NCI-H2171 treated with DMSO at 0.1 percent for 48 hours (cell line): ENCODE measurements at regions not wholly inside any gene's neighbourhood (a gene's known extent, or its start where the extent isn't known, plus 50 kb on each side); places are given as distances from the start of the nearest gene placed in this dataset.
"Not testable (repeated sequence)": the region's sequence is repeated elsewhere in the genome, so short reads cannot be mapped to it uniquely, and the experiment has no call there.

Experiments
- DNase-seq: peaks from one replicate; lab custom pipeline; 2025; lab: John Stamatoyannopoulos, UW

- no peak for DNase-seq
Observed at GRCh38 chr7:83306502-83306901, 143.8 kb upstream of the PCLO start.

- no peak for DNase-seq
Observed at GRCh38 chr7:83305027-83305426, 142.3 kb upstream of the PCLO start.

GRCh38 chr7:83301416-83301815, 138.7 kb upstream of the PCLO start:
- no peak for DNase-seq

- no peak for DNase-seq
Observed at GRCh38 chr7:83290211-83290610, 127.5 kb upstream of the PCLO start.

- no peak for DNase-seq
Observed at GRCh38 chr7:83289419-83289993, 126.8 kb upstream of the PCLO start.

GRCh38 chr7:83280671-83281070, 118.0 kb upstream of the PCLO start:
- DNase-seq, result no peak

- no peak for DNase-seq
Observed at GRCh38 chr7:83276250-83276649, 113.6 kb upstream of the PCLO start.

- DNase-seq, result no peak
Observed at GRCh38 chr7:83273699-83274098, 111.0 kb upstream of the PCLO start.

GRCh38 chr7:83271212-83272099, 108.8 kb upstream of the PCLO start:
- DNase-seq, result peak; percentile 63

GRCh38 chr7:83270407-83270806, 107.7 kb upstream of the PCLO start:
- no peak for DNase-seq

GRCh38 chr7:83267141-83267631, 104.5 kb upstream of the PCLO start:
- no peak for DNase-seq

GRCh38 chr7:83263442-83264034, 100.9 kb upstream of the PCLO start:
- DNase-seq, result peak; percentile 32

- no peak for DNase-seq
Observed at GRCh38 chr7:83259064-83259463, 96.4 kb upstream of the PCLO start.

- DNase-seq, result no peak
Observed at GRCh38 chr7:83248000-83248399, 85.3 kb upstream of the PCLO start.

- not testable (repeated sequence) for DNase-seq
Observed at GRCh38 chr7:83219231-83219630, 56.5 kb upstream of the PCLO start.

- DNase-seq, result no peak
Observed at GRCh38 chr7:83212883-83213282, 50.2 kb upstream of the PCLO start.
